ENCODE measurements at regions not wholly inside any gene's neighbourhood (a gene's known extent, or its start where the extent isn't known, plus 50 kb on each side); places are given as distances from the start of the nearest gene placed in this dataset.

GRCh38 chr15:36080759-36081158 lies 498.7 kb upstream of the CDIN1 start:
- Histone ChIP-seq H3K27ac (ENCODE audit: low read depth, low read length) (no peak overlapping the region), H4K20me1 (ENCODE audit: control insufficient read depth, insufficient read depth, low read depth, low read length) (no peaks in the 10 kb centered on the region), H3K4me1 (ENCODE audit: control insufficient read depth, low read length) (no peaks in the 10 kb centered on the region), H3K9me2 (replicated peaks; ENCODE audit: control insufficient read depth, low read length) (no peaks in the 10 kb centered on the region), H3K27me3 (ENCODE audit: control insufficient read depth, low read length) (no peaks in the 10 kb centered on the region), H3F3A (ENCODE audit: control insufficient read depth, insufficient read depth) (no peaks in the 10 kb centered on the region), H3K9me3 (ENCODE audit: control insufficient read depth, insufficient read depth, low read length) (no peaks in the 10 kb centered on the region), H3K36me3 (ENCODE audit: control insufficient read depth, low read length) (no peaks in the 10 kb centered on the region), H3K4me2 (ENCODE audit: low read length) (no peak overlapping the region), H3K79me2 (ENCODE audit: control insufficient read depth, low read length) (no peaks in the 10 kb centered on the region), H3K4me3 (ENCODE audit: low read length) (no peak overlapping the region)
- TF ChIP-seq EZH2phosphoT487 (IDR thresholded peaks at IDR 0.05; ENCODE audit: borderline replicate concordance, low read length): no peak
- no peak for TF ChIP-seq CTCF (IDR thresholded peaks at IDR 0.05; ENCODE audit: low read depth, low read length, poor library complexity, severe bottlenecking)

GRCh38 chr15:36090286-36090946 lies 489.0 kb upstream of the CDIN1 start:
- H3K9me3 ChIP-seq (ENCODE audit: control insufficient read depth, insufficient read depth, low read length): no peaks in the 10 kb centered on the region
- no peak overlapping the region for H3K27ac ChIP-seq (ENCODE audit: low read depth, low read length)
- no peaks in the 10 kb centered on the region for H3K4me1 ChIP-seq (ENCODE audit: control insufficient read depth, low read length)
- H3K4me2 ChIP-seq (ENCODE audit: low read length): no peak overlapping the region
- no peaks in the 10 kb centered on the region for H3K9me2 ChIP-seq (replicated peaks; ENCODE audit: control insufficient read depth, low read length)
- H3K27me3 ChIP-seq (ENCODE audit: control insufficient read depth, low read length): no peaks in the 10 kb centered on the region
- TF ChIP-seq EZH2phosphoT487 (IDR thresholded peaks at IDR 0.05; ENCODE audit: borderline replicate concordance, low read length) (no peak), CTCF (IDR thresholded peaks at IDR 0.05; ENCODE audit: low read depth, low read length, poor library complexity, severe bottlenecking) (no peak)
- no peaks in the 10 kb centered on the region for H4K20me1 ChIP-seq (ENCODE audit: control insufficient read depth, insufficient read depth, low read depth, low read length)
- no peaks in the 10 kb centered on the region for H3K36me3 ChIP-seq (ENCODE audit: control insufficient read depth, low read length)
- H3K4me3 ChIP-seq (ENCODE audit: low read length): no peak overlapping the region
- H3F3A ChIP-seq (ENCODE audit: control insufficient read depth, insufficient read depth): no peaks in the 10 kb centered on the region
- H3K79me2 ChIP-seq (ENCODE audit: control insufficient read depth, low read length): no peaks in the 10 kb centered on the region

- no peaks in the 10 kb centered on the region for H3K9me2 ChIP-seq (replicated peaks; ENCODE audit: control insufficient read depth, low read length)
- TF ChIP-seq CTCF (IDR thresholded peaks at IDR 0.05; ENCODE audit: low read depth, low read length, poor library complexity, severe bottlenecking) (no peak), EZH2phosphoT487 (IDR thresholded peaks at IDR 0.05; ENCODE audit: borderline replicate concordance, low read length) (no peak)
- H3K4me2 ChIP-seq (ENCODE audit: low read length): no peak overlapping the region
Measured at GRCh38 chr15:36106640-36107335, 472.6 kb upstream of the CDIN1 start.

More at GRCh38 chr15:36106640-36107335, 472.6 kb upstream of the CDIN1 start:
- Histone ChIP-seq H3K36me3 (ENCODE audit: control insufficient read depth, low read length) (no peaks in the 10 kb centered on the region), H3K79me2 (ENCODE audit: control insufficient read depth, low read length) (no peaks in the 10 kb centered on the region), H3K9me3 (ENCODE audit: control insufficient read depth, insufficient read depth, low read length) (no peaks in the 10 kb centered on the region), H3K27me3 (ENCODE audit: control insufficient read depth, low read length) (no peaks in the 10 kb centered on the region), H3K27ac (ENCODE audit: low read depth, low read length) (no peak overlapping the region), H3F3A (ENCODE audit: control insufficient read depth, insufficient read depth) (no peaks in the 10 kb centered on the region), H4K20me1 (ENCODE audit: control insufficient read depth, insufficient read depth, low read depth, low read length) (no peaks in the 10 kb centered on the region), H3K4me3 (ENCODE audit: low read length) (no peak overlapping the region), H3K4me1 (ENCODE audit: control insufficient read depth, low read length) (no peaks in the 10 kb centered on the region)
